Neural cell (in vitro differentiated cells): ENCODE measurements at regions not wholly inside any gene's neighbourhood (a gene's known extent, or its start where the extent isn't known, plus 50 kb on each side); places are given as distances from the start of the nearest gene placed in this dataset.

Experiments
- H2AFZ ChIP-seq: fragments of 200-600, 300-800 bp; sonication (generic), shearing (Covaris generic); 2 replicates; pipeline ENCODE4 v1.6.0; 2014; ENCODE audit warnings: low read depth, mild to moderate bottlenecking, antibody characterized with exemption, low read length, moderate library complexity
- H3F3A ChIP-seq: fragments of 200-600 bp; shearing (Covaris generic); 2 replicates; pipeline ENCODE4 v1.6.1; 2016; ENCODE audit warnings: mild to moderate bottlenecking, moderate library complexity, mixed read lengths, antibody characterized with exemption, low read length; ENCODE audit not compliant: insufficient read depth, poor library complexity, severe bottlenecking
- H3K27ac ChIP-seq: fragments of 200-600, 300-800 bp; sonication (generic), shearing (Covaris generic); 2 replicates; pipeline ENCODE4 v1.5.1; 2014; ENCODE audit warnings: mild to moderate bottlenecking, low read length, moderate library complexity
- H3K27me3 ChIP-seq: fragments of 300-800, 200-600 bp; sonication (generic), shearing (Covaris generic); 2 replicates; pipeline ENCODE4 v1.6.0; 2014; ENCODE audit warnings: mild to moderate bottlenecking, low read depth, low read length, moderate library complexity; ENCODE audit not compliant: insufficient read depth
- H3K36me3 ChIP-seq: fragments of 300-800, 200-600 bp; sonication (generic), shearing (Covaris generic); 2 replicates; pipeline ENCODE4 v1.5.1; 2014; ENCODE audit warnings: mild to moderate bottlenecking, antibody characterized with exemption, low read length, moderate library complexity; ENCODE audit not compliant: insufficient read depth
- H3K4me2 ChIP-seq: fragments of 300-800, 200-600 bp; sonication (generic), shearing (Covaris generic); 2 replicates; pipeline ENCODE4 v1.6.0; 2014; ENCODE audit warnings: mild to moderate bottlenecking, low read length
- H3K4me3 ChIP-seq: fragments of 300-800, 200-600 bp; sonication (generic), shearing (Covaris generic); 2 replicates; pipeline ENCODE4 v1.5.1; 2014; ENCODE audit warnings: mild to moderate bottlenecking, low read length, moderate library complexity
- H3K79me2 ChIP-seq: fragments of 200-600 bp; shearing (Covaris generic); replicated peaks from 2 replicates; pipeline ENCODE4 v1.6.0; 2014; ENCODE audit warnings: mild to moderate bottlenecking, low read length, moderate library complexity; ENCODE audit not compliant: insufficient read depth
- H3K9ac ChIP-seq: fragments of 300-800, 200-600 bp; sonication (generic), shearing (Covaris generic); 2 replicates; pipeline ENCODE4 v1.6.1; 2016; ENCODE audit warnings: mild to moderate bottlenecking, low read length, mixed read lengths
- H3K9me2 ChIP-seq: fragments of 200-600 bp; shearing (Covaris generic); 2 replicates; pipeline ENCODE4 v1.6.1; 2016; ENCODE audit warnings: mild to moderate bottlenecking, low read length, mixed read lengths; ENCODE audit not compliant: insufficient read depth
- H3K9me3 ChIP-seq: fragments of 200-600, 300-800 bp; sonication (generic), shearing (Covaris generic); 2 replicates; pipeline ENCODE4 v1.6.1; 2016; ENCODE audit warnings: mild to moderate bottlenecking, mixed run types, low read length, moderate library complexity, mixed read lengths
- H4K20me1 ChIP-seq: fragments of 200-600 bp; shearing (Covaris generic); 2 replicates; pipeline ENCODE4 v1.6.1; 2016; ENCODE audit warnings: mild to moderate bottlenecking, mixed run types; ENCODE audit not compliant: insufficient read depth
- EP300 ChIP-seq: fragments of 450-650 bp; conservative IDR thresholded peaks from 2 replicates; pipeline ENCODE4 v1.6.1; 2014; ENCODE audit warnings: antibody characterized with exemption, mild to moderate bottlenecking, moderate library complexity; ENCODE audit not compliant: poor library complexity, severe bottlenecking
- EZH2 ChIP-seq: fragments of 200-600, 300-800 bp; shearing (Covaris generic), sonication (generic); IDR thresholded peaks from 2 replicates; pipeline ENCODE4 v1.6.1; 2014; ENCODE audit warnings: antibody characterized with exemption, low read length, borderline replicate concordance, mild to moderate bottlenecking; ENCODE audit not compliant: insufficient read depth, poor library complexity, severe bottlenecking
- MXI1 ChIP-seq: fragments of 450-650 bp; conservative IDR thresholded peaks from 2 replicates; pipeline ENCODE4 v1.6.1; 2014; ENCODE audit warnings: antibody characterized with exemption, mild to moderate bottlenecking; ENCODE audit not compliant: poor library complexity, severe bottlenecking
- POLR2AphosphoS5 ChIP-seq: IDR thresholded peaks from 2 replicates; pipeline ENCODE4 v1.6.1; 2012
- RAD21 ChIP-seq: fragments of 450-650 bp; conservative IDR thresholded peaks from 2 replicates; pipeline ENCODE4 v1.6.1; 2014; ENCODE audit warnings: antibody characterized with exemption, mild to moderate bottlenecking, moderate library complexity
- SMC3 ChIP-seq: fragments of 450-650 bp; conservative IDR thresholded peaks from 2 replicates; pipeline ENCODE4 v1.6.1; 2014; ENCODE audit warnings: antibody characterized with exemption, mild to moderate bottlenecking, moderate library complexity; ENCODE audit not compliant: poor library complexity
- TAF1 ChIP-seq: IDR thresholded peaks from 2 replicates; pipeline ENCODE4 v1.6.1; 2012; ENCODE audit warnings: low read depth
- TF ChIP-seq, protein P1 (sequence below): IDR thresholded peaks from 2 replicates; pipeline ENCODE4 v1.6.1; 2012; ENCODE audit warnings: borderline replicate concordance
- TF ChIP-seq, protein P2 (sequence below): fragments of 450-650 bp; IDR thresholded peaks from 2 replicates; pipeline ENCODE4 v1.5.1; 2014; ENCODE audit warnings: antibody characterized with exemption, mild to moderate bottlenecking, moderate library complexity; ENCODE audit not compliant: poor library complexity, severe bottlenecking

DNA sequence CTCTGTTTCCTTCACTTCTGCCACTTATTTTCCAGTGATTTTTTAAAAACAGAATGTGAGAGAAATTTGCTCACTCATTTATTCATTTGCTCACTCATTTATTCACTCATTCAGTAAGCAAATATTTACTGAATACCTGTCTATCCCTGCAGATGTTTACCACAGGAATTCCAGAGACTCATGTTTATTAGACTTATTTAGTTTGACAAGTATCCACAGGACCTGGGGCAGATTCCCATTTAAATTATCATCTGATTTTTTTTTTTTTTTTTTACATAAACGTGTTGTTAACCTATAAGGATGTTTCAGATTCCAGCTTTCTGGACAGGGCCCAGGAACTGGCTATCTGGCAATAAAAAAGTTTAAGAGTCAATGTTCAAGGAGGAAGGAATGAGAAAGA lies 175.1 kb upstream of the ERBB4 start:
- H4K20me1 ChIP-seq: no peaks in the 10 kb centered on the region
- H3K27me3 ChIP-seq: no peaks in the 10 kb centered on the region
- no peak overlapping the region for H3K27ac ChIP-seq
- H3K9ac ChIP-seq: no peak overlapping the region
- no peak overlapping the region for H3K4me3 ChIP-seq
- H3F3A ChIP-seq: no peaks in the 10 kb centered on the region
- no peak for TF ChIP-seq POLR2AphosphoS5
- TF ChIP-seq SMC3: no peak
- TF ChIP-seq, protein P1, sequence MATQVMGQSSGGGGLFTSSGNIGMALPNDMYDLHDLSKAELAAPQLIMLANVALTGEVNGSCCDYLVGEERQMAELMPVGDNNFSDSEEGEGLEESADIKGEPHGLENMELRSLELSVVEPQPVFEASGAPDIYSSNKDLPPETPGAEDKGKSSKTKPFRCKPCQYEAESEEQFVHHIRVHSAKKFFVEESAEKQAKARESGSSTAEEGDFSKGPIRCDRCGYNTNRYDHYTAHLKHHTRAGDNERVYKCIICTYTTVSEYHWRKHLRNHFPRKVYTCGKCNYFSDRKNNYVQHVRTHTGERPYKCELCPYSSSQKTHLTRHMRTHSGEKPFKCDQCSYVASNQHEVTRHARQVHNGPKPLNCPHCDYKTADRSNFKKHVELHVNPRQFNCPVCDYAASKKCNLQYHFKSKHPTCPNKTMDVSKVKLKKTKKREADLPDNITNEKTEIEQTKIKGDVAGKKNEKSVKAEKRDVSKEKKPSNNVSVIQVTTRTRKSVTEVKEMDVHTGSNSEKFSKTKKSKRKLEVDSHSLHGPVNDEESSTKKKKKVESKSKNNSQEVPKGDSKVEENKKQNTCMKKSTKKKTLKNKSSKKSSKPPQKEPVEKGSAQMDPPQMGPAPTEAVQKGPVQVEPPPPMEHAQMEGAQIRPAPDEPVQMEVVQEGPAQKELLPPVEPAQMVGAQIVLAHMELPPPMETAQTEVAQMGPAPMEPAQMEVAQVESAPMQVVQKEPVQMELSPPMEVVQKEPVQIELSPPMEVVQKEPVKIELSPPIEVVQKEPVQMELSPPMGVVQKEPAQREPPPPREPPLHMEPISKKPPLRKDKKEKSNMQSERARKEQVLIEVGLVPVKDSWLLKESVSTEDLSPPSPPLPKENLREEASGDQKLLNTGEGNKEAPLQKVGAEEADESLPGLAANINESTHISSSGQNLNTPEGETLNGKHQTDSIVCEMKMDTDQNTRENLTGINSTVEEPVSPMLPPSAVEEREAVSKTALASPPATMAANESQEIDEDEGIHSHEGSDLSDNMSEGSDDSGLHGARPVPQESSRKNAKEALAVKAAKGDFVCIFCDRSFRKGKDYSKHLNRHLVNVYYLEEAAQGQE: no peak
- no peak for TF ChIP-seq RAD21
- no peak for TF ChIP-seq TAF1
- no peak for TF ChIP-seq MXI1
- TF ChIP-seq, protein P2, sequence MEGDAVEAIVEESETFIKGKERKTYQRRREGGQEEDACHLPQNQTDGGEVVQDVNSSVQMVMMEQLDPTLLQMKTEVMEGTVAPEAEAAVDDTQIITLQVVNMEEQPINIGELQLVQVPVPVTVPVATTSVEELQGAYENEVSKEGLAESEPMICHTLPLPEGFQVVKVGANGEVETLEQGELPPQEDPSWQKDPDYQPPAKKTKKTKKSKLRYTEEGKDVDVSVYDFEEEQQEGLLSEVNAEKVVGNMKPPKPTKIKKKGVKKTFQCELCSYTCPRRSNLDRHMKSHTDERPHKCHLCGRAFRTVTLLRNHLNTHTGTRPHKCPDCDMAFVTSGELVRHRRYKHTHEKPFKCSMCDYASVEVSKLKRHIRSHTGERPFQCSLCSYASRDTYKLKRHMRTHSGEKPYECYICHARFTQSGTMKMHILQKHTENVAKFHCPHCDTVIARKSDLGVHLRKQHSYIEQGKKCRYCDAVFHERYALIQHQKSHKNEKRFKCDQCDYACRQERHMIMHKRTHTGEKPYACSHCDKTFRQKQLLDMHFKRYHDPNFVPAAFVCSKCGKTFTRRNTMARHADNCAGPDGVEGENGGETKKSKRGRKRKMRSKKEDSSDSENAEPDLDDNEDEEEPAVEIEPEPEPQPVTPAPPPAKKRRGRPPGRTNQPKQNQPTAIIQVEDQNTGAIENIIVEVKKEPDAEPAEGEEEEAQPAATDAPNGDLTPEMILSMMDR: no peak
- no peak for TF ChIP-seq EZH2
- no peak for TF ChIP-seq EP300
- H3K9me3 ChIP-seq: no peaks in the 10 kb centered on the region
- no peaks in the 10 kb centered on the region for H3K79me2 ChIP-seq
- H3K36me3 ChIP-seq: no peaks in the 10 kb centered on the region
- no peaks in the 10 kb centered on the region for H3K9me2 ChIP-seq
- H3K4me2 ChIP-seq: no peak overlapping the region
- H2AFZ ChIP-seq: no peak overlapping the region

DNA sequence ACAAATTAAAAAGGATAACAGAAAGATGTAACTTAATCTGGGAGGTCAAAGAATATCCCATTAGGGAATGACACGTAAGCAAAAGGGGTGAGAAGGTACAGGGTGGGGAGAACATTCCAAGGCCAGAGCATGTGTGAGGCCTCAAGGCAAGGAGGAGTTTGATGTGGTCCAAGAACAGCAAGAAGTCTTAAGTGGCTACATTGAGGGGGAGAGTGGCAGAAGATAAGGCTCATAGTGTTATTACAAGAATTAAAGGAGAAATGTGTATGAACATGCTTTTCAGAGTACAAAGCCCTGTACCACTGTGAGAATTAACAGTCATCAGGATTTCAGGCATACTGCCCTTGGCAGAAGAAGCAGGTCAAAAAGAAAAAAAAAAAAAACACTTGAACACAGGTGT lies 174.4 kb upstream of the ERBB4 start:
- Histone ChIP-seq H3K36me3 (no peaks in the 10 kb centered on the region), H2AFZ (no peak overlapping the region), H3K79me2 (no peaks in the 10 kb centered on the region), H3K9me2 (no peaks in the 10 kb centered on the region), H3K27ac (no peak overlapping the region), H3K9me3 (no peaks in the 10 kb centered on the region), H4K20me1 (no peaks in the 10 kb centered on the region), H3K4me3 (no peak overlapping the region), H3K27me3 (no peaks in the 10 kb centered on the region), H3K4me2 (no peak overlapping the region), H3F3A (no peaks in the 10 kb centered on the region), H3K9ac (no peak overlapping the region)
- no peak for TF ChIP-seq EP300
- no peak for TF ChIP-seq EZH2
- TF ChIP-seq, protein P1: no peak
- TF ChIP-seq, protein P2: no peak
- TF ChIP-seq SMC3: no peak
- no peak for TF ChIP-seq TAF1
- no peak for TF ChIP-seq MXI1
- no peak for TF ChIP-seq RAD21
- TF ChIP-seq POLR2AphosphoS5: no peak
